HCT116 (cell line): ENCODE measurements at regions not wholly inside any gene's neighbourhood (a gene's known extent, or its start where the extent isn't known, plus 50 kb on each side); places are given as distances from the start of the nearest gene placed in this dataset.

Experiments used
- CEBPB ChIP-seq: IDR thresholded peaks from 2 replicates; pipeline ENCODE4 v1.6.1; 2012; ENCODE audit warnings: low read depth
- EGR1 ChIP-seq: IDR thresholded peaks from 2 replicates; pipeline ENCODE4 v1.6.1; 2012; ENCODE audit warnings: low read depth
- ELF1 ChIP-seq: IDR thresholded peaks from 2 replicates; pipeline ENCODE4 v1.6.1; 2012; ENCODE audit warnings: low read depth, borderline replicate concordance
- EZH2 ChIP-seq: fragments of 200-600 bp; sonication (generic); IDR thresholded peaks from 2 replicates; pipeline ENCODE4 v1.6.1; 2017; ENCODE audit warnings: antibody characterized with exemption, mixed run types
- POLR2A ChIP-seq: IDR thresholded peaks from 2 replicates; pipeline ENCODE4 v1.7.0; 2011; ENCODE audit warnings: borderline replicate concordance; ENCODE audit not compliant: insufficient read depth, insufficient read length; ENCODE audit errors: extremely low read depth
- POLR2AphosphoS5 ChIP-seq: IDR thresholded peaks from 2 replicates; pipeline ENCODE4 v1.6.1; 2011; ENCODE audit warnings: mild to moderate bottlenecking, low read depth, low read length, moderate library complexity
- RAD21 ChIP-seq: IDR thresholded peaks from 2 replicates; pipeline ENCODE4 v1.6.1; 2012; ENCODE audit warnings: low read depth, mild to moderate bottlenecking
- SIN3A ChIP-seq: IDR thresholded peaks from 2 replicates; pipeline ENCODE4 v1.6.1; 2012; ENCODE audit warnings: low read depth
- SRF ChIP-seq: IDR thresholded peaks from 2 replicates; pipeline ENCODE4 v1.6.1; 2012; ENCODE audit warnings: low read depth
- YY1 ChIP-seq: IDR thresholded peaks from 2 replicates; pipeline ENCODE4 v1.6.1; 2011; ENCODE audit warnings: low read length, low read depth, moderate library complexity, mild to moderate bottlenecking; ENCODE audit not compliant: insufficient replicate concordance; ENCODE audit errors: extremely low read depth
- ZBTB33 ChIP-seq: IDR thresholded peaks from 2 replicates; pipeline ENCODE4 v1.6.1; 2011; ENCODE audit warnings: mild to moderate bottlenecking, low read length, moderate library complexity; ENCODE audit not compliant: insufficient replicate concordance; ENCODE audit errors: extremely low read depth
- ZNF274 ChIP-seq: fragments of 200-500 bp; sonication (Bioruptor generic); IDR thresholded peaks from 2 replicates; pipeline ENCODE4 v1.6.1; 2014; ENCODE audit warnings: mild to moderate bottlenecking, low read depth, low read length, inconsistent platforms
- TF ChIP-seq, protein P1 (sequence below), 3 experiments: fragments of 200-600 bp in 1 of 3; sonication (generic) in 1 of 3; IDR thresholded peaks in 2 of 3; conservative IDR thresholded peaks in 1 of 3; 2 replicates each; pipeline ENCODE4 v1.5.1; 2012 to 2017; ENCODE audit warnings: low read depth in 2 of 3, low read length in 2 of 3, antibody characterized with exemption in 1 of 3, borderline replicate concordance in 1 of 3, control low read depth in 1 of 3, mild to moderate bottlenecking in 1 of 3, mixed read lengths in 1 of 3, mixed run types in 1 of 3, moderate library complexity in 1 of 3; ENCODE audit not compliant: insufficient read depth in 1 of 3
- TF ChIP-seq, protein P2 (sequence below): IDR thresholded peaks from 2 replicates; pipeline ENCODE4 v1.6.1; 2012; ENCODE audit warnings: low read depth

DNA sequence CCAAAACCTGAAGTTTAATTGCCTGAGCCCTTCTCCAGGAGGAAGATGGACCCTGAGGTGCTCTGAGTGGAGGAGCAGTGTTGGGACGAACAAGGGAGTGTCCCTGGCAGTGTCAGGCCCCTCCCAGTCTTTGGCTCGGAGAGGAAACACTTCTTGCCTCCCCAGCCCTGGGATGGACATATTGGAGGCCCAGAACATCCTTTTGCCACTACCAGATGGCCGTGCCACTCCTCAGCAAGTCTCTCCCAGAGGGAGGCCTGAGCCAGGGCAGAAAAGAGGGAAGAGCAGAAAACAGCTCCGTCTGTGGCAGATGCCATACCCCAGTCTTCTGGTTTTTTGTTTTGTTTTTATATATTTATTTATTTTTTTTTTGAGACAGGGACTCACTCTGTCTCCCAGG is 91.5 kb upstream of the CRHR1 start:
- TF ChIP-seq, protein P1, sequence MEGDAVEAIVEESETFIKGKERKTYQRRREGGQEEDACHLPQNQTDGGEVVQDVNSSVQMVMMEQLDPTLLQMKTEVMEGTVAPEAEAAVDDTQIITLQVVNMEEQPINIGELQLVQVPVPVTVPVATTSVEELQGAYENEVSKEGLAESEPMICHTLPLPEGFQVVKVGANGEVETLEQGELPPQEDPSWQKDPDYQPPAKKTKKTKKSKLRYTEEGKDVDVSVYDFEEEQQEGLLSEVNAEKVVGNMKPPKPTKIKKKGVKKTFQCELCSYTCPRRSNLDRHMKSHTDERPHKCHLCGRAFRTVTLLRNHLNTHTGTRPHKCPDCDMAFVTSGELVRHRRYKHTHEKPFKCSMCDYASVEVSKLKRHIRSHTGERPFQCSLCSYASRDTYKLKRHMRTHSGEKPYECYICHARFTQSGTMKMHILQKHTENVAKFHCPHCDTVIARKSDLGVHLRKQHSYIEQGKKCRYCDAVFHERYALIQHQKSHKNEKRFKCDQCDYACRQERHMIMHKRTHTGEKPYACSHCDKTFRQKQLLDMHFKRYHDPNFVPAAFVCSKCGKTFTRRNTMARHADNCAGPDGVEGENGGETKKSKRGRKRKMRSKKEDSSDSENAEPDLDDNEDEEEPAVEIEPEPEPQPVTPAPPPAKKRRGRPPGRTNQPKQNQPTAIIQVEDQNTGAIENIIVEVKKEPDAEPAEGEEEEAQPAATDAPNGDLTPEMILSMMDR (IDR thresholded peaks at IDR 0.05 in 2 of 3, conservative IDR thresholded peaks at IDR 0.05 in 1 of 3; ENCODE audit: borderline replicate concordance in 1 of 3, insufficient read depth in 1 of 3, low read depth in 2 of 3, low read length in 2 of 3), result no peak
- TF ChIP-seq EZH2 (no peak), POLR2AphosphoS5 (no peak), POLR2A (no peak), CEBPB (no peak), YY1 (no peak), SRF (no peak), ZBTB33 (no peak), RAD21 (no peak), EGR1 (no peak), SIN3A (no peak), ELF1 (no peak), ZNF274 (no peak)
- TF ChIP-seq, protein P2, sequence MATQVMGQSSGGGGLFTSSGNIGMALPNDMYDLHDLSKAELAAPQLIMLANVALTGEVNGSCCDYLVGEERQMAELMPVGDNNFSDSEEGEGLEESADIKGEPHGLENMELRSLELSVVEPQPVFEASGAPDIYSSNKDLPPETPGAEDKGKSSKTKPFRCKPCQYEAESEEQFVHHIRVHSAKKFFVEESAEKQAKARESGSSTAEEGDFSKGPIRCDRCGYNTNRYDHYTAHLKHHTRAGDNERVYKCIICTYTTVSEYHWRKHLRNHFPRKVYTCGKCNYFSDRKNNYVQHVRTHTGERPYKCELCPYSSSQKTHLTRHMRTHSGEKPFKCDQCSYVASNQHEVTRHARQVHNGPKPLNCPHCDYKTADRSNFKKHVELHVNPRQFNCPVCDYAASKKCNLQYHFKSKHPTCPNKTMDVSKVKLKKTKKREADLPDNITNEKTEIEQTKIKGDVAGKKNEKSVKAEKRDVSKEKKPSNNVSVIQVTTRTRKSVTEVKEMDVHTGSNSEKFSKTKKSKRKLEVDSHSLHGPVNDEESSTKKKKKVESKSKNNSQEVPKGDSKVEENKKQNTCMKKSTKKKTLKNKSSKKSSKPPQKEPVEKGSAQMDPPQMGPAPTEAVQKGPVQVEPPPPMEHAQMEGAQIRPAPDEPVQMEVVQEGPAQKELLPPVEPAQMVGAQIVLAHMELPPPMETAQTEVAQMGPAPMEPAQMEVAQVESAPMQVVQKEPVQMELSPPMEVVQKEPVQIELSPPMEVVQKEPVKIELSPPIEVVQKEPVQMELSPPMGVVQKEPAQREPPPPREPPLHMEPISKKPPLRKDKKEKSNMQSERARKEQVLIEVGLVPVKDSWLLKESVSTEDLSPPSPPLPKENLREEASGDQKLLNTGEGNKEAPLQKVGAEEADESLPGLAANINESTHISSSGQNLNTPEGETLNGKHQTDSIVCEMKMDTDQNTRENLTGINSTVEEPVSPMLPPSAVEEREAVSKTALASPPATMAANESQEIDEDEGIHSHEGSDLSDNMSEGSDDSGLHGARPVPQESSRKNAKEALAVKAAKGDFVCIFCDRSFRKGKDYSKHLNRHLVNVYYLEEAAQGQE, result no peak
